Activated CD4-positive, alpha-beta T cell treated with anti-CD3 and anti-CD28 coated beads, Interleukin-2, amount 10 ng/mL, durations not matched to agents 7 days and 5 days (primary cell): ENCODE measurements at regions not wholly inside any gene's neighbourhood (a gene's known extent, or its start where the extent isn't known, plus 50 kb on each side); places are given as distances from the start of the nearest gene placed in this dataset.

Experiments used
- CTCF ChIA-PET: fragments of 350-600 bp; sonication (Branson Sonifier 250); formaldehyde crosslinking; loops from one replicate; lab custom pipeline; 2021; ENCODE audit warnings: antibody characterized with exemption; lab: Charles Lee
- POLR2A ChIA-PET: fragments of 350-600 bp; sonication (Branson Sonifier 250); formaldehyde crosslinking; loops from one replicate; lab custom pipeline; 2021; ENCODE audit warnings: antibody characterized with exemption; lab: Charles Lee
- DNase-seq: peaks from one replicate; pipeline ENCODE4 v3.0.0-alpha.2; 2020
- H3K27ac Mint-ChIP-seq: one replicate; pipeline ENCODE4 v1.8.0; 2021; ENCODE audit warnings: mild to moderate bottlenecking, moderate library complexity, mixed read lengths
- H3K27me3 Mint-ChIP-seq: one replicate; pipeline ENCODE4 v1.8.0; 2021; ENCODE audit warnings: mixed read lengths
- H3K36me3 Mint-ChIP-seq: one replicate; pipeline ENCODE4 v1.8.0; 2021; ENCODE audit warnings: low read depth, mixed read lengths
- H3K4me1 Mint-ChIP-seq: one replicate; pipeline ENCODE4 v1.8.0; 2021; ENCODE audit warnings: mixed read lengths
- H3K4me3 Mint-ChIP-seq: one replicate; pipeline ENCODE4 v1.8.0; 2021; ENCODE audit warnings: mild to moderate bottlenecking, moderate library complexity, mixed read lengths
- H3K9me3 Mint-ChIP-seq: one replicate; pipeline ENCODE4 v1.8.0; 2021; ENCODE audit warnings: mixed read lengths

GRCh38 chr2:9763356-9764152 lies 79.7 kb upstream of the TAF1B start:
- CTCF ChIA-PET: interaction anchor here (1.4 kb wide), 1 partner anchor 16 kb away, joined by 3 read pairs; no protein-coding TSS in a partner anchor
- Mint-ChIP-seq H3K4me1 (peaks cover 57% of the 10 kb centered on the region), H3K4me3 (no peak overlapping the region), H3K27me3 (peaks cover 12% of the 10 kb centered on the region), H3K27ac (peak overlapping the region; percentile 5), H3K36me3 (no peaks in the 10 kb centered on the region), H3K9me3 (no peaks in the 10 kb centered on the region)
- no peak for DNase-seq
- POLR2A ChIA-PET: no interaction called here

GRCh38 chr2:9764153-9764778 lies 79.0 kb upstream of the TAF1B start:
- no peak overlapping the region for H3K27ac Mint-ChIP-seq
- ChIA-PET POLR2A (interaction anchor here (0.7 kb wide), 1 partner anchor 11 kb away, joined by 3 read pairs; no protein-coding TSS in a partner anchor), CTCF (interaction anchor here (1.4 kb wide), 1 partner anchor 16 kb away, joined by 3 read pairs; no protein-coding TSS in a partner anchor)
- peaks cover 55% of the 10 kb centered on the region for H3K4me1 Mint-ChIP-seq
- no peaks in the 10 kb centered on the region for H3K36me3 Mint-ChIP-seq
- H3K4me3 Mint-ChIP-seq: no peak overlapping the region
- no peaks in the 10 kb centered on the region for H3K9me3 Mint-ChIP-seq
- no peak for DNase-seq
- peaks cover 5% of the 10 kb centered on the region for H3K27me3 Mint-ChIP-seq

- H3K36me3 Mint-ChIP-seq: no peaks in the 10 kb centered on the region
- H3K4me3 Mint-ChIP-seq: no peak overlapping the region
- no peak overlapping the region for H3K27ac Mint-ChIP-seq
- DNase-seq: no peak
- no peaks in the 10 kb centered on the region for H3K9me3 Mint-ChIP-seq
- H3K27me3 Mint-ChIP-seq: no peaks in the 10 kb centered on the region
- H3K4me1 Mint-ChIP-seq: peaks cover 49% of the 10 kb centered on the region
- ChIA-PET CTCF (interaction anchor here (0.6 to 1.0 kb wide), 2 partner anchors 9 to 191 kb away, joined by 3 to 4 read pairs; no protein-coding TSS in a partner anchor), POLR2A (no interaction called here)
Observed at GRCh38 chr2:9765611-9766531, 77.4 kb upstream of the TAF1B start.

GRCh38 chr2:9767656-9768281 lies 75.5 kb upstream of the TAF1B start:
- peaks cover 38% of the 10 kb centered on the region for H3K4me1 Mint-ChIP-seq
- no peaks in the 10 kb centered on the region for H3K36me3 Mint-ChIP-seq
- no peaks in the 10 kb centered on the region for H3K9me3 Mint-ChIP-seq
- no peaks in the 10 kb centered on the region for H3K27me3 Mint-ChIP-seq
- no peak overlapping the region for H3K4me3 Mint-ChIP-seq
- H3K27ac Mint-ChIP-seq: peak overlapping the region; percentile 47
- ChIA-PET POLR2A (no interaction called here), CTCF (interaction anchor here (0.7 to 5.5 kb wide), 5 partner anchors 9 to 1223 kb away, joined by 3 to 63 read pairs (median 4); no protein-coding TSS in a partner anchor)
- DNase-seq: no peak

- H3K4me1 Mint-ChIP-seq: peaks cover 35% of the 10 kb centered on the region
- H3K4me3 Mint-ChIP-seq: no peak overlapping the region
- H3K27me3 Mint-ChIP-seq: peaks cover 4% of the 10 kb centered on the region
- ChIA-PET CTCF (interaction anchor here (0.7 to 5.6 kb wide), 6 partner anchors 9 to 94 kb away, joined by 3 to 63 read pairs (median 26); no protein-coding TSS in a partner anchor), POLR2A (no interaction called here)
- no peaks in the 10 kb centered on the region for H3K36me3 Mint-ChIP-seq
- no peak overlapping the region for H3K27ac Mint-ChIP-seq
- no peak for DNase-seq
- no peaks in the 10 kb centered on the region for H3K9me3 Mint-ChIP-seq
Observed at GRCh38 chr2:9768388-9768787, 74.9 kb upstream of the TAF1B start.

- ChIA-PET CTCF (interaction anchor here (0.6 to 5.6 kb wide), 15 partner anchors 8 to 1046 kb away, joined by 3 to 63 read pairs (median 5); no protein-coding TSS in a partner anchor), POLR2A (no interaction called here)
- peaks cover 25% of the 10 kb centered on the region for H3K4me1 Mint-ChIP-seq
- DNase-seq: no peak
- no peak overlapping the region for H3K4me3 Mint-ChIP-seq
- no peaks in the 10 kb centered on the region for H3K9me3 Mint-ChIP-seq
- peak overlapping the region; percentile 20 for H3K27ac Mint-ChIP-seq
- H3K36me3 Mint-ChIP-seq: no peaks in the 10 kb centered on the region
- peaks cover 4% of the 10 kb centered on the region for H3K27me3 Mint-ChIP-seq
Observed at GRCh38 chr2:9769171-9770005, 73.9 kb upstream of the TAF1B start.

- no peaks in the 10 kb centered on the region for H3K9me3 Mint-ChIP-seq
- DNase-seq: no peak
- H3K36me3 Mint-ChIP-seq: no peaks in the 10 kb centered on the region
- H3K27ac Mint-ChIP-seq: no peak overlapping the region
- CTCF ChIA-PET: interaction anchor here (0.8 to 5.6 kb wide), 15 partner anchors 8 to 58 kb away, joined by 3 to 63 read pairs (median 6); no protein-coding TSS in a partner anchor
- H3K4me3 Mint-ChIP-seq: no peak overlapping the region
- H3K27me3 Mint-ChIP-seq: peaks cover 4% of the 10 kb centered on the region
- POLR2A ChIA-PET: no interaction called here
- H3K4me1 Mint-ChIP-seq: peaks cover 20% of the 10 kb centered on the region
Observed at GRCh38 chr2:9770006-9770307, 73.3 kb upstream of the TAF1B start.

GRCh38 chr2:9770308-9771100 lies 72.8 kb upstream of the TAF1B start:
- ChIA-PET POLR2A (no interaction called here), CTCF (interaction anchor here (0.6 to 5.6 kb wide), 17 partner anchors 7 to 295 kb away, joined by 3 to 63 read pairs (median 5); no protein-coding TSS in a partner anchor)
- Mint-ChIP-seq H3K9me3 (no peaks in the 10 kb centered on the region), H3K36me3 (no peaks in the 10 kb centered on the region), H3K4me1 (peaks cover 15% of the 10 kb centered on the region), H3K27me3 (peaks cover 4% of the 10 kb centered on the region), H3K4me3 (no peak overlapping the region), H3K27ac (peak overlapping the region; percentile 19)
- DNase-seq: peak; percentile 66

- ChIA-PET CTCF (interaction anchor here (0.6 to 5.6 kb wide), 15 partner anchors 8 to 296 kb away, joined by 3 to 63 read pairs (median 6); no protein-coding TSS in a partner anchor), POLR2A (no interaction called here)
- peaks cover 4% of the 10 kb centered on the region for H3K27me3 Mint-ChIP-seq
- H3K4me1 Mint-ChIP-seq: peaks cover 13% of the 10 kb centered on the region
- no peak for DNase-seq
- no peak overlapping the region for H3K4me3 Mint-ChIP-seq
- no peaks in the 10 kb centered on the region for H3K9me3 Mint-ChIP-seq
- H3K36me3 Mint-ChIP-seq: no peaks in the 10 kb centered on the region
- no peak overlapping the region for H3K27ac Mint-ChIP-seq
Observed at GRCh38 chr2:9771101-9771449, 72.2 kb upstream of the TAF1B start.

- no peak overlapping the region for H3K4me3 Mint-ChIP-seq
- CTCF ChIA-PET: interaction anchor here (0.6 to 5.6 kb wide), 7 partner anchors 11 to 194 kb away, joined by 3 to 63 read pairs (median 11); no protein-coding TSS in a partner anchor
- H3K27me3 Mint-ChIP-seq: peaks cover 4% of the 10 kb centered on the region
- H3K27ac Mint-ChIP-seq: no peak overlapping the region
- H3K36me3 Mint-ChIP-seq: no peaks in the 10 kb centered on the region
- no peak for DNase-seq
- no peaks in the 10 kb centered on the region for H3K9me3 Mint-ChIP-seq
- peaks cover 11% of the 10 kb centered on the region for H3K4me1 Mint-ChIP-seq
- POLR2A ChIA-PET: no interaction called here
Observed at GRCh38 chr2:9771481-9772017, 71.7 kb upstream of the TAF1B start.
